ENCODE measurements at regions not wholly inside any gene's neighbourhood (a gene's known extent, or its start where the extent isn't known, plus 50 kb on each side); places are given as distances from the start of the nearest gene placed in this dataset.
"Not testable (repeated sequence)": the region's sequence is repeated elsewhere in the genome, so short reads cannot be mapped to it uniquely, and the experiment has no call there.

DNA sequence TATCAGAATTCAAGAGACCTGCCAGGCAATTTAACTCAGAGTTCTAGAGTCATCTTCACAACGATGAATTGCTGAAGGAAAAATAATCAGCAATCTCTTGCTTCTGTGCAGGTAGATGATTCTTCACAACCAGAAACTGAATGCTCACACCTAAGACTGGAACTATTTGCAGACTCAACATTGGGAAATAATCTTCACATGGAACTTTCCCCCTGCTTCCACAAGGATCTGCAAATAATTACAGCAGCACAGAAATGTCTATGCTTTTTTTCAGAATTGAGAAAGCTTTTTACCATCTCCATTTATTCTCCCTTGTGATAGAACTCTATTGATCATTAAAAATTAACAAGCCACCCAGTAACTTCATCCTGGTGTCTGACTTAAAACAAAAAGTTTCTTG lies 282.8 kb downstream of the AHR start:
- Mint-ChIP-seq H3K36me3 (ENCODE audit: low read depth) (peaks cover 27% of the 10 kb centered on the region), H3K4me3 (no peak overlapping the region), H3K4me1 (ENCODE audit: low read depth) (peaks cover 36% of the 10 kb centered on the region), H3K9me3 (peaks cover 28% of the 10 kb centered on the region), H3K27me3 (ENCODE audit: insufficient read depth) (no peaks in the 10 kb centered on the region; the same call in 1 of the 2 replicates), H3K27ac (no peak overlapping the region)
- DNase-seq, result no peak
- TF ChIP-seq, protein P1, sequence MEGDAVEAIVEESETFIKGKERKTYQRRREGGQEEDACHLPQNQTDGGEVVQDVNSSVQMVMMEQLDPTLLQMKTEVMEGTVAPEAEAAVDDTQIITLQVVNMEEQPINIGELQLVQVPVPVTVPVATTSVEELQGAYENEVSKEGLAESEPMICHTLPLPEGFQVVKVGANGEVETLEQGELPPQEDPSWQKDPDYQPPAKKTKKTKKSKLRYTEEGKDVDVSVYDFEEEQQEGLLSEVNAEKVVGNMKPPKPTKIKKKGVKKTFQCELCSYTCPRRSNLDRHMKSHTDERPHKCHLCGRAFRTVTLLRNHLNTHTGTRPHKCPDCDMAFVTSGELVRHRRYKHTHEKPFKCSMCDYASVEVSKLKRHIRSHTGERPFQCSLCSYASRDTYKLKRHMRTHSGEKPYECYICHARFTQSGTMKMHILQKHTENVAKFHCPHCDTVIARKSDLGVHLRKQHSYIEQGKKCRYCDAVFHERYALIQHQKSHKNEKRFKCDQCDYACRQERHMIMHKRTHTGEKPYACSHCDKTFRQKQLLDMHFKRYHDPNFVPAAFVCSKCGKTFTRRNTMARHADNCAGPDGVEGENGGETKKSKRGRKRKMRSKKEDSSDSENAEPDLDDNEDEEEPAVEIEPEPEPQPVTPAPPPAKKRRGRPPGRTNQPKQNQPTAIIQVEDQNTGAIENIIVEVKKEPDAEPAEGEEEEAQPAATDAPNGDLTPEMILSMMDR (IDR thresholded peaks at IDR 0.05), result no peak

DNA sequence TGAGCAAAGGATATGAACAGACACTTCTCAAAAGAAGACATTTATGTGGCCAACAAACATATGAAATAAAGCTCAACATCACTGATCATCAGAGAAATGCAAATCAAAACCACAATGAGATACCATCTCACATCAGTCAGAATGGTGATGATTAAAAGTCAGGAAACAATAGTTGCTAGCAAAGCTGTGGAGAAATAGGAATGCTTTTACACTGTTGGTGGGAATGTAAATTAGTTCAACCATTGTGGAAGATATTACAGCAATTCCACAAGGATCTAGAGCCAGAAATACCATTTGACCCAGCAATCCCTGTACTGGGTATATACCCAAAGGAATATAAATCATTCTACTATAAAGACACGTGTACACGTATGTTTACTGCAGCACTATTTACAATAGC lies 284.2 kb downstream of the AHR start:
- H3K27ac Mint-ChIP-seq; H3K27me3 Mint-ChIP-seq (ENCODE audit: insufficient read depth); DNase-seq; H3K4me3 Mint-ChIP-seq: not testable (repeated sequence)
- H3K4me1 Mint-ChIP-seq (ENCODE audit: low read depth), result peaks cover 36% of the 10 kb centered on the region
- peaks cover 13% of the 10 kb centered on the region for H3K36me3 Mint-ChIP-seq (ENCODE audit: low read depth)
- H3K9me3 Mint-ChIP-seq, result peaks cover 14% of the 10 kb centered on the region

DNA sequence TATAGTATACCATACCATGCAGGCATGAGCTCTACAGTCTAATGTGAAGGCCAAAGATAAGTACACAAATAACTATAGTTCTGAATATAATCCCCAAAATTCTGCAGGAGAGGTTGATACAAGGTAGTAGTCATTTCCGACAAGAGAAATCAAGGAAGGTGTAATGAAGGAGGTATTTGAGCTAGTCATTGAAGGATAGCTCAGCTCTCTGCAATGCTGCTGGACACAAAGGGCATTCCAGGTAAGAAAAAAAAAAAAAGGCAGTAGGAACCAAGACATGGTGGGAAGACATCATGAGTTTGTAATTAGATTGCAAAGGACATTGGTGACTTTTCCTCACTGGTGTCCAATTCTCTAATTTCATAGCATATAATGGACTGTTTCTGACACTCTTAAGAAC lies 285.3 kb downstream of the AHR start:
- no peak overlapping the region for H3K27ac Mint-ChIP-seq

DNA sequence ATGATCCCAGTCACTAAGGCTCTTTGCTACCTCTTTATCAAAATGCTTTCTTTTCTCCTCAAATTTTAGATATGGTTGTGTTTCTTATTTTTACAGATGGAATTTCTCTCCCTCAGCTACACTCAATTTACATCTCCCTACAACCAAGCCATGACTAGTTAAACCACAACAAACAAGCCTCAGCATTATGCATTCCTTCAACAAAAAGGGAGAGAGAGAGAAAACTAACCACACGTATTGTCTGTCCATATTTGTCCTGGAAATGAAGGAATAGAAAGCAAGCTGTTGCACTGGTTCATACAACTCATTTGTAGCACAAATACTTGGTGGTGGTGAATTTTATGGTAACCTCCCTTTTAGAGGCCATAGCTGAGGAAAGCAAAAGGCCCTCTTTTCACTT lies 286.4 kb downstream of the AHR start:
- H3K27me3 Mint-ChIP-seq (ENCODE audit: insufficient read depth), result no peaks in the 10 kb centered on the region
- peaks cover 33% of the 10 kb centered on the region for H3K4me1 Mint-ChIP-seq (ENCODE audit: low read depth)
- no peak overlapping the region for H3K27ac Mint-ChIP-seq
- no peaks in the 10 kb centered on the region for H3K36me3 Mint-ChIP-seq (ENCODE audit: low read depth)
- TF ChIP-seq, protein P1 (IDR thresholded peaks at IDR 0.05), result no peak
- no peak overlapping the region for H3K4me3 Mint-ChIP-seq
- peak; percentile 10 for DNase-seq
- H3K9me3 Mint-ChIP-seq, result no peaks in the 10 kb centered on the region

More for the DNA sequence above, 285.3 kb downstream of the AHR start:
- TF ChIP-seq, protein P1 (IDR thresholded peaks at IDR 0.05), result no peak
- Mint-ChIP-seq H3K4me1 (ENCODE audit: low read depth) (peaks cover 36% of the 10 kb centered on the region), H3K27me3 (ENCODE audit: insufficient read depth) (no peaks in the 10 kb centered on the region), H3K36me3 (ENCODE audit: low read depth) (peaks cover 2% of the 10 kb centered on the region), H3K9me3 (peaks cover 3% of the 10 kb centered on the region; the same call in 1 of the 2 replicates), H3K4me3 (no peak overlapping the region)
- no peak for DNase-seq

DNA sequence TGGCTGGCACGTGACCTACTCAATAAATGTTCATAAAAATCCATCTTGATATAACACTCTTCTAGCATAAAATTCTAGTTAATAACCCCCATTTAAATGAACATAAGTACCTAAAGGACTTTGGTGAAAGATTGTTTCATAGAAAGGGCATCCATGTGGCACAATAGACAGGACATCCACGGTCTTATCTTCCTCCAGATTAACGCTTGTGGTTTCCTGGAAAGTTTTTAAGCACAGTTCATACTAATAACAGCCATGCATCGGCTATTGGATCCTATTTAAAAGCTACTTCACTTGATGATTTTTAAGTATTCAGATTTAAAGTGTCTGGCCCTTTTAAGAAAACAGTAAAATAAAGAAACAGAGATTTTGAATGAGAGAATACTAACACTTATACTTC lies 288.3 kb downstream of the AHR start:
- Mint-ChIP-seq H3K36me3 (ENCODE audit: low read depth) (no peaks in the 10 kb centered on the region), H3K9me3 (no peaks in the 10 kb centered on the region), H3K4me3 (no peak overlapping the region), H3K27me3 (ENCODE audit: insufficient read depth) (no peaks in the 10 kb centered on the region), H3K4me1 (ENCODE audit: low read depth) (peaks cover 14% of the 10 kb centered on the region), H3K27ac (no peak overlapping the region)
- DNase-seq, result no peak
- TF ChIP-seq, protein P1 (IDR thresholded peaks at IDR 0.05), result no peak

DNA sequence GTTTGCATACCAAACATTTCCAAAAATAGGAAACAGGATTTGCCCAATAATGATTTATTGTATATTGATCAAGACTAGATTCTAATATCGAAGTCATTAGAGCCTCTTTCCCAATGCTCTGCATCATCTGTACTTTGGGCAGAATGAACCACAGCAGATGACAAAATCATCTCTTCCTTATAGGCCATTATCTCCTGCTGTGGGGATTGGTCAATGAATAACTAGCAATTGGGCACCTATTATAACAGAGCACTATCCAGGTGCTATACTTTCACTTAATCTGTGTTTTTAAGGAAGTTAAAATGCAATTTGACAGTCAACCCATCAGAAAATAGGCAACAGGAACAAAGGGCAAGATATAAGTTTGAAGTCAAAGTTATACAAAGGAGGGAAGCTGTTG lies 290.3 kb downstream of the AHR start:
- Mint-ChIP-seq H3K27me3 (ENCODE audit: insufficient read depth) (no peaks in the 10 kb centered on the region), H3K4me1 (ENCODE audit: low read depth) (peaks cover 10% of the 10 kb centered on the region), H3K36me3 (ENCODE audit: low read depth) (no peaks in the 10 kb centered on the region), H3K27ac (no peak overlapping the region), H3K4me3 (no peak overlapping the region), H3K9me3 (no peaks in the 10 kb centered on the region)
- TF ChIP-seq, protein P1 (IDR thresholded peaks at IDR 0.05), result no peak
- DNase-seq, result no peak

All from HFFc6 (cell line).